ENCODE measurements at regions not wholly inside any gene's neighbourhood (a gene's known extent, or its start where the extent isn't known, plus 50 kb on each side); places are given as distances from the start of the nearest gene placed in this dataset.

DNA sequence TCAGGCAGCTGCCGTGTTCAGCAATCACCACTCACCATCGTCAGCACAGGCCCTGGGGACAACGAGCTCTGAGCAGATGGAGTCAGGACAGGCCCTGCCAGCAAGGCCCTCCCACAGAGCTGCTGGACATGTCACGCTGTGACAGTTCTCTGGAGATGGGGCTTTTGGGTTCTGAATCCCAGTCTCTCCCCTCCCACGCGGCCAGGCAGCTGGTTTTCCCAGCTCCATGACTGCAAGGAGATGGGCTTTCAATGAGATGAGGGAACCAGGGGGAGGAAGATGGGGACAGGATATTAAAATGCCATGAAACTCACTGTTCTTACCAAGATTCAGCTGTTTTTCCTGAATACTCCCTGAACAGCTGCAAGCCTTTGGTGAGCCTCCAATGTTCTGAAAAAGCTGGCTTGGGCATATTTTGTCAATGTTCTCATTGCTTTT, 305.9 kb downstream of the BRD1 start:
- TF ChIP-seq, protein P1, sequence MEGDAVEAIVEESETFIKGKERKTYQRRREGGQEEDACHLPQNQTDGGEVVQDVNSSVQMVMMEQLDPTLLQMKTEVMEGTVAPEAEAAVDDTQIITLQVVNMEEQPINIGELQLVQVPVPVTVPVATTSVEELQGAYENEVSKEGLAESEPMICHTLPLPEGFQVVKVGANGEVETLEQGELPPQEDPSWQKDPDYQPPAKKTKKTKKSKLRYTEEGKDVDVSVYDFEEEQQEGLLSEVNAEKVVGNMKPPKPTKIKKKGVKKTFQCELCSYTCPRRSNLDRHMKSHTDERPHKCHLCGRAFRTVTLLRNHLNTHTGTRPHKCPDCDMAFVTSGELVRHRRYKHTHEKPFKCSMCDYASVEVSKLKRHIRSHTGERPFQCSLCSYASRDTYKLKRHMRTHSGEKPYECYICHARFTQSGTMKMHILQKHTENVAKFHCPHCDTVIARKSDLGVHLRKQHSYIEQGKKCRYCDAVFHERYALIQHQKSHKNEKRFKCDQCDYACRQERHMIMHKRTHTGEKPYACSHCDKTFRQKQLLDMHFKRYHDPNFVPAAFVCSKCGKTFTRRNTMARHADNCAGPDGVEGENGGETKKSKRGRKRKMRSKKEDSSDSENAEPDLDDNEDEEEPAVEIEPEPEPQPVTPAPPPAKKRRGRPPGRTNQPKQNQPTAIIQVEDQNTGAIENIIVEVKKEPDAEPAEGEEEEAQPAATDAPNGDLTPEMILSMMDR (tag by site-specific recombination; IDR thresholded peaks at IDR 0.05), result no peak
- TF ChIP-seq, protein P2, sequence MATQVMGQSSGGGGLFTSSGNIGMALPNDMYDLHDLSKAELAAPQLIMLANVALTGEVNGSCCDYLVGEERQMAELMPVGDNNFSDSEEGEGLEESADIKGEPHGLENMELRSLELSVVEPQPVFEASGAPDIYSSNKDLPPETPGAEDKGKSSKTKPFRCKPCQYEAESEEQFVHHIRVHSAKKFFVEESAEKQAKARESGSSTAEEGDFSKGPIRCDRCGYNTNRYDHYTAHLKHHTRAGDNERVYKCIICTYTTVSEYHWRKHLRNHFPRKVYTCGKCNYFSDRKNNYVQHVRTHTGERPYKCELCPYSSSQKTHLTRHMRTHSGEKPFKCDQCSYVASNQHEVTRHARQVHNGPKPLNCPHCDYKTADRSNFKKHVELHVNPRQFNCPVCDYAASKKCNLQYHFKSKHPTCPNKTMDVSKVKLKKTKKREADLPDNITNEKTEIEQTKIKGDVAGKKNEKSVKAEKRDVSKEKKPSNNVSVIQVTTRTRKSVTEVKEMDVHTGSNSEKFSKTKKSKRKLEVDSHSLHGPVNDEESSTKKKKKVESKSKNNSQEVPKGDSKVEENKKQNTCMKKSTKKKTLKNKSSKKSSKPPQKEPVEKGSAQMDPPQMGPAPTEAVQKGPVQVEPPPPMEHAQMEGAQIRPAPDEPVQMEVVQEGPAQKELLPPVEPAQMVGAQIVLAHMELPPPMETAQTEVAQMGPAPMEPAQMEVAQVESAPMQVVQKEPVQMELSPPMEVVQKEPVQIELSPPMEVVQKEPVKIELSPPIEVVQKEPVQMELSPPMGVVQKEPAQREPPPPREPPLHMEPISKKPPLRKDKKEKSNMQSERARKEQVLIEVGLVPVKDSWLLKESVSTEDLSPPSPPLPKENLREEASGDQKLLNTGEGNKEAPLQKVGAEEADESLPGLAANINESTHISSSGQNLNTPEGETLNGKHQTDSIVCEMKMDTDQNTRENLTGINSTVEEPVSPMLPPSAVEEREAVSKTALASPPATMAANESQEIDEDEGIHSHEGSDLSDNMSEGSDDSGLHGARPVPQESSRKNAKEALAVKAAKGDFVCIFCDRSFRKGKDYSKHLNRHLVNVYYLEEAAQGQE (tag by site-specific recombination; IDR thresholded peaks at IDR 0.05), result no peak
- TF ChIP-seq ZNF132 (tag by site-specific recombination; IDR thresholded peaks at IDR 0.05; ENCODE audit: borderline replicate concordance), result no peak
- no peak for TF ChIP-seq ZNF544 (tag by site-specific recombination; IDR thresholded peaks at IDR 0.05)
- TF ChIP-seq GLIS1 (tag by site-specific recombination; IDR thresholded peaks at IDR 0.05), result no peak
- TF ChIP-seq ZNF2 (tag by site-specific recombination; IDR thresholded peaks at IDR 0.05), result no peak
- TF ChIP-seq, protein P3, sequence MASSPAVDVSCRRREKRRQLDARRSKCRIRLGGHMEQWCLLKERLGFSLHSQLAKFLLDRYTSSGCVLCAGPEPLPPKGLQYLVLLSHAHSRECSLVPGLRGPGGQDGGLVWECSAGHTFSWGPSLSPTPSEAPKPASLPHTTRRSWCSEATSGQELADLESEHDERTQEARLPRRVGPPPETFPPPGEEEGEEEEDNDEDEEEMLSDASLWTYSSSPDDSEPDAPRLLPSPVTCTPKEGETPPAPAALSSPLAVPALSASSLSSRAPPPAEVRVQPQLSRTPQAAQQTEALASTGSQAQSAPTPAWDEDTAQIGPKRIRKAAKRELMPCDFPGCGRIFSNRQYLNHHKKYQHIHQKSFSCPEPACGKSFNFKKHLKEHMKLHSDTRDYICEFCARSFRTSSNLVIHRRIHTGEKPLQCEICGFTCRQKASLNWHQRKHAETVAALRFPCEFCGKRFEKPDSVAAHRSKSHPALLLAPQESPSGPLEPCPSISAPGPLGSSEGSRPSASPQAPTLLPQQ (tag by site-specific recombination; IDR thresholded peaks at IDR 0.05), result no peak
- no peak for TF ChIP-seq SCRT2 (tag by site-specific recombination; IDR thresholded peaks at IDR 0.05)
- TF ChIP-seq, protein P4, sequence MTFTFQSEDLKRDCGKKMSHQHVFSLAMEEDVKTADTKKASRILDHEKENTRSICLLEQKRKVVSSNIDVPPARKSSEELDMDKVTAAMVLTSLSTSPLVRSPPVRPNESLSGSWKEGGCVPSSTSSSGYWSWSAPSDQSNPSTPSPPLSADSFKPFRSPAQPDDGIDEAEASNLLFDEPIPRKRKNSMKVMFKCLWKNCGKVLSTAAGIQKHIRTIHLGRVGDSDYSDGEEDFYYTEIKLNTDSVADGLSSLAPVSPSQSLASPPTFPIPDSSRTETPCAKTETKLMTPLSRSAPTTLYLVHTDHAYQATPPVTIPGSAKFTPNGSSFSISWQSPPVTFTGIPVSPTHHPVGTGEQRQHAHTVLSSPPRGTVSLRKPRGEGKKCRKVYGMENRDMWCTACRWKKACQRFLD (tag by site-specific recombination; IDR thresholded peaks at IDR 0.05), result no peak
- TF ChIP-seq SALL2 (tag by site-specific recombination; IDR thresholded peaks at IDR 0.05; ENCODE audit: borderline replicate concordance), result no peak
- TF ChIP-seq REPIN1 (tag by site-specific recombination; IDR thresholded peaks at IDR 0.05; ENCODE audit: low read depth), result no peak
